AG09319 (cell line): ENCODE measurements at regions not wholly inside any gene's neighbourhood (a gene's known extent, or its start where the extent isn't known, plus 50 kb on each side); places are given as distances from the start of the nearest gene placed in this dataset.

Experiments
- DNase-seq: peaks from one replicate; pipeline ENCODE4 v3.0.0-alpha.2; 2010; ENCODE audit warnings: low read depth; ENCODE audit errors: extremely low read depth
- TF ChIP-seq, protein P1 (sequence below): IDR thresholded peaks from 2 replicates; pipeline ENCODE4 v1.5.1; 2011; ENCODE audit warnings: low read depth, mild to moderate bottlenecking, inconsistent platforms, low read length, moderate library complexity

DNA sequence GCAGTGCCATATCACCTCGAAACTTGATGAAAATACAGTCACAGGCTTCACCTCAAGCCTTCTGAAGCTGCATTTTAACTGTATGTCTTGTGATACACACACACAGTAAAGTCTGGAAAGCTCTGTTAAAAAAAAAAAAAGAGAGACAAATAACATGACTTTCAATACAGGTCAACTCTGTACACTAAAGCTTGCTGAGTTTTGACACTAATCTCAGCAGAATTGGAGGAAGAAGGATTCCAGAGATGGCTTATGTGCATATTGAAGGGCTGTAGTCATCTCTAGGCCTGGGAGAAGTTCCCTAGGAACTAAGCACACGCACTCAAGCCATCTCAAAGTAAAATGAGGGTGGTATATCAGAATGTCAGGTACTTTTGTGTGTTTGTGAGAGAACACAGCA, 875.1 kb downstream of the EPHA4 start:
- no peak for DNase-seq
- TF ChIP-seq, protein P1, sequence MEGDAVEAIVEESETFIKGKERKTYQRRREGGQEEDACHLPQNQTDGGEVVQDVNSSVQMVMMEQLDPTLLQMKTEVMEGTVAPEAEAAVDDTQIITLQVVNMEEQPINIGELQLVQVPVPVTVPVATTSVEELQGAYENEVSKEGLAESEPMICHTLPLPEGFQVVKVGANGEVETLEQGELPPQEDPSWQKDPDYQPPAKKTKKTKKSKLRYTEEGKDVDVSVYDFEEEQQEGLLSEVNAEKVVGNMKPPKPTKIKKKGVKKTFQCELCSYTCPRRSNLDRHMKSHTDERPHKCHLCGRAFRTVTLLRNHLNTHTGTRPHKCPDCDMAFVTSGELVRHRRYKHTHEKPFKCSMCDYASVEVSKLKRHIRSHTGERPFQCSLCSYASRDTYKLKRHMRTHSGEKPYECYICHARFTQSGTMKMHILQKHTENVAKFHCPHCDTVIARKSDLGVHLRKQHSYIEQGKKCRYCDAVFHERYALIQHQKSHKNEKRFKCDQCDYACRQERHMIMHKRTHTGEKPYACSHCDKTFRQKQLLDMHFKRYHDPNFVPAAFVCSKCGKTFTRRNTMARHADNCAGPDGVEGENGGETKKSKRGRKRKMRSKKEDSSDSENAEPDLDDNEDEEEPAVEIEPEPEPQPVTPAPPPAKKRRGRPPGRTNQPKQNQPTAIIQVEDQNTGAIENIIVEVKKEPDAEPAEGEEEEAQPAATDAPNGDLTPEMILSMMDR: no peak

DNA sequence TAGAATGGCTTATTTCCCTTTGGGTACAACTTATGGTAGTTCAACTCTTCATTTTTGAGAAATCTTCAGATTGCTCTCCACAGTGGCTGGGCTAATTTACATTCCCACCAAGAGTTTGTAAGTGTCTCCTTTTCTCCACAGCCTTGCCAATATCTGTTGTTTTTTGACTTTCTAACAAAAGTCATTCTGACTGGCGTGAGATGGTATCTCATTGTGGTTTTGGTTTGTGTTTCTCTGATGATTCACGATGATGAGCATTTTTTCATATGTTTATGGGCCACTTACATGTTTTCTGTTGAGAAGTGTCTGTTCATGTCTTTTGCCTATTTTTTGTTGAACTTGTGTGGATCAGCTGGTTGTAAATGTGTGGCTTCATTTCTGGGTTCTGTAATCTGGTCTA, 871.0 kb downstream of the EPHA4 start:
- TF ChIP-seq, protein P1: no peak
- DNase-seq: no peak

DNA sequence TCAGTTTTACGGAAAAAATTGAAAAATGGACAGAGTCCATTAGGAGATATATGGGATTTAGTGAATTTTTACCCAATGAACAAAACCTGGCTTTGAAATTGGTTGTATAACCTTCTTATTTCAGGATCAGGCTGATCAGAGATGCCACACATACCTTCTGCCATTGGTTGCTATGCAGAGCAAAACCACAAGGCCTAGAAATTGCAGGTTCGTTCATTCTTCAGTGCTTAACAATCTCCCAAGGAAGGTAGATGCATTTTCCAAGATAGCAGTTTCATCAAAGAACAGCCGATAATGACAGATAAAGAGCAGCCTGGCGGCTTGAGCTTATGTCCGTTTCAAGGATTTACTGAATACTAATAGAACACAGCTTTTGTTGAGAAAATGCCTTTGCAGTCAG, 868.8 kb downstream of the EPHA4 start:
- TF ChIP-seq, protein P1: no peak
- DNase-seq: no peak

DNA sequence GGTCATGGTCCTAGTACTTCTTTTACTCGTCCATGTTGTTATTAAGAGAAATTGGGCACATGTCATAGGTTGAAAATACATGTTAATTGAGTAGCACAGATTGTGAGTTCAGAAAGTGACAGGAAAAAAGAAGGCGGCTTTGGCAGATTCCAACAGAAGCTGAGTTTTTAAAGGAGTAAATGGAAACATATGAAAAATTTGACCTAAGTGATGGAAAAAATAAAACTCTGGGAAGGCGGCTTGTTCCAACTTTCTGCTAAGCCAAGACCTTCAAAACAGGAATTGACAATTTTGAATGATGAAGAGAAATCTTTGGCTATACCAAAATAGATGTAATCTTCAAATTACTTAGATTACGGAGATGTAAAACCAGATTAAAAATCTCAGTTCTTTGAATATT, 868.0 kb downstream of the EPHA4 start:
- TF ChIP-seq, protein P1: no peak
- DNase-seq: no peak

DNA sequence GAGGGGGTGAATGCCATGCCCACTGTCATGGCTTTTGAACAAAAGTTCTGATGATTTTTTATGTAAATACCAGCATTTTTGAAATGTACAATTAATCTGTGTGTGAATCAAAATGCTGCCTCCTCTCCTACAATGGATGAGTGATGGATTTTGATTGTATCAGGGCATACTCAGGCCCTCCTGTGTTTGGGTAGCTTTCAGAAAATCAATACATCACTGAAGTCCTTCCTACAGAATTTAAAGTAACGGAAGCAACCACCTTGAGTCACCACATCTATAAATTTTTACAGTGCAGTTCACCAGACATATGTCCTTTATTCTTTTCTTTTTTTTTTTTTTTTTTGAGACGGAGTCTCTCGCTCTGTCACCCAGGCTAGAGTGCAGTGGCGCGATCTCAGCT, 867.3 kb downstream of the EPHA4 start:
- no peak for DNase-seq
- TF ChIP-seq, protein P1: no peak

DNA sequence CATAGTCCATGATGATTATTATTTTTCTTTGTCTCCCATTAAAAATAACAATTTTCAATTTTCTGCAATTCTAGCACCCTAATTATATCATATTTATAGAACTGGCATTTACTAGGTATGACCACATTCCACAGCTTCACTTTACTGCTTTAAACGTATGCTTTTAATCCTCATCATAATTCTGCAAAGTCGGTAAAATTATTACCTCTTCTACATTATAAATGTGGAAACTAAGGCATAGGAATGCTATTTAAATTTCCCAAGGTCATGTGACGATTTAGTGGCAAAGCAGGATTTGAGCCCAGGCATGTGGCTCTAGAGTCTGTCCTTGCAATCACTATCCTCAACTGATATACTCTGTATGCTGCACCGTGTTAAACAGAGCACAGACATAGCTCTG, 866.4 kb downstream of the EPHA4 start:
- TF ChIP-seq, protein P1: no peak
- DNase-seq: no peak

DNA sequence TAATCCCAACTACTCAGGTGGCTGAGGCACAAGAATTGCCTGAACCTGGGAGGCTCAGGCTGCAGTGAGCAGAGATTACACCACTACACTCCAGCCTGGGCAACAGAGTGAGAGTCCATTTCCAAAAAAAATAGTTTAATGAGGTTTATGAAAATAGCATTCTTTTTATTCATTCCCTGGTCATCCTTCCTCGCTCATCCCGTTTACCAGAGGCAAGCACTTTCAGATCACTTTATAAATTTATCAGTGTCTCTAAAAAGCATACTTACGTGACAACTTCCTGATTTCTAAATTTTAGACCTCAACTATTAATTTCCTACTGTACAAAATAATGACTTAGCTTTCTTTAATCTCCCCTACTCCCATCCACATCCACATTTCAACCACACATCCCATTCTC, 864.8 kb downstream of the EPHA4 start:
- TF ChIP-seq, protein P1: no peak
- no peak for DNase-seq
